H9 (cell line): ENCODE measurements at regions not wholly inside any gene's neighbourhood (a gene's known extent, or its start where the extent isn't known, plus 50 kb on each side); places are given as distances from the start of the nearest gene placed in this dataset.

Experiments used
- DNase-seq: peaks from one replicate; pipeline ENCODE4 v3.0.0-alpha.2; 2017
- H2AFZ ChIP-seq: one replicate; pipeline ENCODE4 v1.6.1; 2013; ENCODE audit warnings: mild to moderate bottlenecking, low read length, control low read depth, moderate library complexity
- H2AK5ac ChIP-seq: 2 replicates; pipeline ENCODE4 v1.6.1; 2013; ENCODE audit warnings: low read length, control low read depth, mixed read lengths; ENCODE audit not compliant: insufficient read length
- H2BK120ac ChIP-seq: one replicate; pipeline ENCODE4 v1.6.1; 2013; ENCODE audit warnings: low read depth, mild to moderate bottlenecking, low read length, control low read depth, inconsistent platforms; ENCODE audit not compliant: poor library complexity, severe bottlenecking
- H2BK12ac ChIP-seq: 2 replicates; pipeline ENCODE4 v1.6.1; 2013; ENCODE audit warnings: low read length, control low read depth, mixed read lengths, low read depth; ENCODE audit not compliant: insufficient read length
- H2BK15ac ChIP-seq: 2 replicates; pipeline ENCODE4 v1.6.1; 2013; ENCODE audit warnings: low read depth, low read length, control low read depth
- H2BK20ac ChIP-seq: one replicate; pipeline ENCODE4 v1.6.1; 2013; ENCODE audit warnings: low read depth, mild to moderate bottlenecking, low read length, control low read depth, inconsistent platforms; ENCODE audit not compliant: poor library complexity, severe bottlenecking
- H2BK5ac ChIP-seq: 2 replicates; pipeline ENCODE4 v1.6.1; 2013; ENCODE audit warnings: low read length, control low read depth, mixed read lengths; ENCODE audit not compliant: insufficient read length
- H3K14ac ChIP-seq: 2 replicates; pipeline ENCODE4 v1.6.1; 2013; ENCODE audit warnings: low read length, control low read depth; ENCODE audit not compliant: insufficient read depth
- H3K18ac ChIP-seq: 2 replicates; pipeline ENCODE4 v1.6.1; 2013; ENCODE audit warnings: low read depth, mild to moderate bottlenecking, mixed read lengths, low read length, control low read depth; ENCODE audit not compliant: insufficient read length
- H3K23ac ChIP-seq: 2 replicates; pipeline ENCODE4 v1.6.1; 2013; ENCODE audit warnings: low read length, control low read depth, mixed read lengths, low read depth; ENCODE audit not compliant: insufficient read length
- H3K23me2 ChIP-seq: 2 replicates; pipeline ENCODE4 v1.6.1; 2013; ENCODE audit warnings: low read depth, mild to moderate bottlenecking, mixed read lengths, low read length, control low read depth; ENCODE audit not compliant: insufficient read length, poor library complexity, severe bottlenecking
- H3K27ac ChIP-seq: 2 replicates; pipeline ENCODE4 v1.5.1; 2013; ENCODE audit warnings: low read length, control low read depth, mixed read lengths, low read depth; ENCODE audit not compliant: insufficient read length
- H3K27me3 ChIP-seq: 2 replicates; pipeline ENCODE4 v1.6.1; 2013; ENCODE audit warnings: low read length, control low read depth, inconsistent platforms; ENCODE audit not compliant: insufficient read depth
- H3K4ac ChIP-seq: 2 replicates; pipeline ENCODE4 v1.6.1; 2013; ENCODE audit warnings: low read depth, mild to moderate bottlenecking, control low read depth, inconsistent platforms, low read length, moderate library complexity
- H3K4me1 ChIP-seq: 2 replicates; pipeline ENCODE4 v1.6.1; 2013; ENCODE audit warnings: low read length, control low read depth, inconsistent platforms; ENCODE audit not compliant: insufficient read depth
- H3K4me2 ChIP-seq: 2 replicates; pipeline ENCODE4 v1.6.1; 2013; ENCODE audit warnings: low read length, control low read depth, mixed read lengths; ENCODE audit not compliant: insufficient read length, insufficient read depth
- H3K56ac ChIP-seq: 2 replicates; pipeline ENCODE4 v1.6.1; 2013; ENCODE audit warnings: low read depth, mild to moderate bottlenecking, mixed read lengths, low read length, control low read depth; ENCODE audit not compliant: insufficient read length
- H3K79me1 ChIP-seq: 2 replicates; pipeline ENCODE4 v1.6.1; 2013; ENCODE audit warnings: low read depth, mild to moderate bottlenecking, moderate library complexity, low read length, control low read depth, inconsistent platforms; ENCODE audit not compliant: insufficient read depth, poor library complexity, severe bottlenecking
- H3K79me2 ChIP-seq: 2 replicates; pipeline ENCODE4 v1.6.1; 2013; ENCODE audit warnings: low read length, control low read depth, inconsistent platforms; ENCODE audit not compliant: insufficient read depth
- H3K9ac ChIP-seq: 2 replicates; pipeline ENCODE4 v1.6.1; 2013; ENCODE audit warnings: low read length, control low read depth, mixed read lengths; ENCODE audit not compliant: insufficient read length; ENCODE audit errors: extremely low read depth
- H3K9me3 ChIP-seq: one replicate; pipeline ENCODE4 v1.6.1; 2013; ENCODE audit warnings: low read depth, low read length, inconsistent platforms; ENCODE audit not compliant: control insufficient read depth
- H3T11ph ChIP-seq: one replicate; pipeline ENCODE4 v1.6.1; 2013; ENCODE audit warnings: mild to moderate bottlenecking, low read length, control low read depth, inconsistent platforms
- H4K20me1 ChIP-seq: one replicate; pipeline ENCODE4 v1.6.1; 2013; ENCODE audit not compliant: control insufficient read depth, insufficient read length, insufficient read depth
- H4K5ac ChIP-seq: 2 replicates; pipeline ENCODE4 v1.6.1; 2013; ENCODE audit warnings: low read depth, mild to moderate bottlenecking, mixed read lengths, low read length, control low read depth; ENCODE audit not compliant: insufficient read length
- H4K8ac ChIP-seq: replicated peaks from 2 replicates; pipeline ENCODE4 v1.6.1; 2013; ENCODE audit warnings: low read length, control low read depth, mixed read lengths, low read depth; ENCODE audit not compliant: insufficient read length
- H4K91ac ChIP-seq: 2 replicates; pipeline ENCODE4 v1.6.1; 2013; ENCODE audit warnings: low read depth, mild to moderate bottlenecking, moderate library complexity, mixed read lengths, low read length, control low read depth; ENCODE audit not compliant: insufficient read length
- H3K27ac Mint-ChIP-seq, 3 experiments: 2 replicates in 2 of 3; 3 replicates in 1 of 3; pipeline ENCODE4 v1.8.0; 2020 to 2021; ENCODE audit warnings: mixed read lengths in 3 of 3, mild to moderate bottlenecking in 1 of 3, moderate library complexity in 1 of 3
- H3K27me3 Mint-ChIP-seq: 2 replicates; pipeline ENCODE4 v1.8.0; 2021; ENCODE audit warnings: low read depth, mild to moderate bottlenecking, moderate library complexity, mixed read lengths
- H3K36me3 Mint-ChIP-seq, 3 experiments: 2 replicates in 2 of 3; 3 replicates in 1 of 3; pipeline ENCODE4 v1.8.0; 2020 to 2021; ENCODE audit warnings: low read depth in 3 of 3, mixed read lengths in 3 of 3; ENCODE audit not compliant: insufficient read depth in 1 of 3
- H3K4me1 Mint-ChIP-seq, 2 experiments: 2 replicates each; pipeline ENCODE4 v1.8.0; 2020; ENCODE audit warnings: mixed read lengths in 2 of 2
- H3K4me3 Mint-ChIP-seq, 2 experiments: 2 replicates in 1 of 2; 3 replicates in 1 of 2; pipeline ENCODE4 v1.8.0; 2020 to 2021; ENCODE audit warnings: mild to moderate bottlenecking in 2 of 2, mixed read lengths in 2 of 2, moderate library complexity in 1 of 2
- H3K9me3 Mint-ChIP-seq, 2 experiments: 2 replicates in 1 of 2; 3 replicates in 1 of 2; pipeline ENCODE4 v1.8.0; 2020; ENCODE audit warnings: mild to moderate bottlenecking in 2 of 2, mixed read lengths in 2 of 2, moderate library complexity in 1 of 2
- WGBS: extraction: QIAGEN DNeasy Blood & Tissue Kit; methylation state at CpG from one replicate; pipeline ENCODE4 v1.1.7; 2013; ENCODE audit warnings: missing lambda C conversion rate, low lambda C conversion rate, mixed read lengths; ENCODE audit not compliant: insufficient read length; ENCODE audit errors: extremely low coverage; 5-methylcytosine and 5-hydroxymethylcytosine counted together
- TF ChIP-seq, protein P1 (sequence below): fragments of 200-600 bp; sonication (generic); conservative IDR thresholded peaks from 3 replicates; pipeline ENCODE4 v1.8.0; 2021; ENCODE audit warnings: antibody characterized with exemption, mild to moderate bottlenecking

GRCh38 chr7:46550864-46551263 is 629.8 kb upstream of the IGFBP3 start:
- Histone ChIP-seq H4K8ac (no peak overlapping the region), H4K20me1 (no peaks in the 10 kb centered on the region), H2BK20ac (no peak overlapping the region), H3K9ac (no peak overlapping the region), H2BK120ac (no peak overlapping the region), H3K23ac (no peak overlapping the region), H3K79me1 (no peaks in the 10 kb centered on the region), H3K14ac (no peak overlapping the region), H2BK12ac (no peak overlapping the region), H3K9me3 (no peaks in the 10 kb centered on the region), H3K4me1 (no peaks in the 10 kb centered on the region), H4K5ac (no peak overlapping the region), H3K27ac (no peak overlapping the region), H4K91ac (no peak overlapping the region), H3K56ac (no peak overlapping the region), H3K27me3 (no peaks in the 10 kb centered on the region), H3K18ac (no peak overlapping the region), H3T11ph (no peak overlapping the region), H2BK15ac (no peak overlapping the region), H2AFZ (no peak overlapping the region), H3K4ac (no peak overlapping the region), H2BK5ac (no peak overlapping the region), H3K4me2 (no peak overlapping the region), H3K79me2 (no peaks in the 10 kb centered on the region), H2AK5ac (no peak overlapping the region), H3K23me2 (no peaks in the 10 kb centered on the region)
- no peak for DNase-seq
- WGBS, result no CpG with 5 or more reads among the region's 5 CpGs
- Mint-ChIP-seq H3K27me3 (no peaks in the 10 kb centered on the region), H3K36me3 (no peaks in the 10 kb centered on the region), H3K4me3 (no peak overlapping the region), H3K9me3 (no peaks in the 10 kb centered on the region), H3K27ac (no peak overlapping the region), H3K4me1 (no peaks in the 10 kb centered on the region)
- TF ChIP-seq, protein P1, sequence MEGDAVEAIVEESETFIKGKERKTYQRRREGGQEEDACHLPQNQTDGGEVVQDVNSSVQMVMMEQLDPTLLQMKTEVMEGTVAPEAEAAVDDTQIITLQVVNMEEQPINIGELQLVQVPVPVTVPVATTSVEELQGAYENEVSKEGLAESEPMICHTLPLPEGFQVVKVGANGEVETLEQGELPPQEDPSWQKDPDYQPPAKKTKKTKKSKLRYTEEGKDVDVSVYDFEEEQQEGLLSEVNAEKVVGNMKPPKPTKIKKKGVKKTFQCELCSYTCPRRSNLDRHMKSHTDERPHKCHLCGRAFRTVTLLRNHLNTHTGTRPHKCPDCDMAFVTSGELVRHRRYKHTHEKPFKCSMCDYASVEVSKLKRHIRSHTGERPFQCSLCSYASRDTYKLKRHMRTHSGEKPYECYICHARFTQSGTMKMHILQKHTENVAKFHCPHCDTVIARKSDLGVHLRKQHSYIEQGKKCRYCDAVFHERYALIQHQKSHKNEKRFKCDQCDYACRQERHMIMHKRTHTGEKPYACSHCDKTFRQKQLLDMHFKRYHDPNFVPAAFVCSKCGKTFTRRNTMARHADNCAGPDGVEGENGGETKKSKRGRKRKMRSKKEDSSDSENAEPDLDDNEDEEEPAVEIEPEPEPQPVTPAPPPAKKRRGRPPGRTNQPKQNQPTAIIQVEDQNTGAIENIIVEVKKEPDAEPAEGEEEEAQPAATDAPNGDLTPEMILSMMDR, result no peak
